WTC11 (cell line): ENCODE measurements at regions not wholly inside any gene's neighbourhood (a gene's known extent, or its start where the extent isn't known, plus 50 kb on each side); places are given as distances from the start of the nearest gene placed in this dataset.

Experiments
- TF ChIP-seq, protein P1 (sequence below): sonication (generic); formaldehyde crosslinking; IDR thresholded peaks from 2 replicates; pipeline ENCODE4 v1.8.0; 2022; ENCODE audit warnings: mild to moderate bottlenecking, missing genetic modification reagents
- TF ChIP-seq, protein P2 (sequence below): fragments of 200-600 bp; IDR thresholded peaks from 2 replicates; pipeline ENCODE4 v1.8.0; 2022; ENCODE audit warnings: antibody characterized with exemption

DNA sequence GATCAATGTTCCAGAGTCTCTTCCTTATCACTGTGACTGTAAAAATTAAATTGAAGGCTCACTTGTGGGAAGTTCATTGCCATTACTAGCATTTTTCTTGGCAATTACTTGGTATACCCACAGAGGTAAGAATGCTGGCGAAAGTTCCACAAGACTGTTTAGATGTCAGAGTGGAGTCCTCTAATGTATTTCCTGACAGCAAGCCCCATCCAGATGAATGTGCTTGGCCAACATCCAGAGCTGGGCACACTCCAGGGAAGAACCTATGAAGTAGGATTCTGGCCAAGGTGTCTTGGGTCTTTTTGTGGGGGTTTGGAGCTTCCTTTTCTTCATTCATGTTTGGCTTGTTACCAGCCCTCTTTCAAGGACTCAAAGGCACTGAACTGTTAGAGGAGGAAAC is 473.6 kb downstream of the DMAC1 start:
- TF ChIP-seq, protein P1, sequence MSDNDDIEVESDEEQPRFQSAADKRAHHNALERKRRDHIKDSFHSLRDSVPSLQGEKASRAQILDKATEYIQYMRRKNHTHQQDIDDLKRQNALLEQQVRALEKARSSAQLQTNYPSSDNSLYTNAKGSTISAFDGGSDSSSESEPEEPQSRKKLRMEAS (CRISPR knock-in tag) = no peak
- TF ChIP-seq, protein P2, sequence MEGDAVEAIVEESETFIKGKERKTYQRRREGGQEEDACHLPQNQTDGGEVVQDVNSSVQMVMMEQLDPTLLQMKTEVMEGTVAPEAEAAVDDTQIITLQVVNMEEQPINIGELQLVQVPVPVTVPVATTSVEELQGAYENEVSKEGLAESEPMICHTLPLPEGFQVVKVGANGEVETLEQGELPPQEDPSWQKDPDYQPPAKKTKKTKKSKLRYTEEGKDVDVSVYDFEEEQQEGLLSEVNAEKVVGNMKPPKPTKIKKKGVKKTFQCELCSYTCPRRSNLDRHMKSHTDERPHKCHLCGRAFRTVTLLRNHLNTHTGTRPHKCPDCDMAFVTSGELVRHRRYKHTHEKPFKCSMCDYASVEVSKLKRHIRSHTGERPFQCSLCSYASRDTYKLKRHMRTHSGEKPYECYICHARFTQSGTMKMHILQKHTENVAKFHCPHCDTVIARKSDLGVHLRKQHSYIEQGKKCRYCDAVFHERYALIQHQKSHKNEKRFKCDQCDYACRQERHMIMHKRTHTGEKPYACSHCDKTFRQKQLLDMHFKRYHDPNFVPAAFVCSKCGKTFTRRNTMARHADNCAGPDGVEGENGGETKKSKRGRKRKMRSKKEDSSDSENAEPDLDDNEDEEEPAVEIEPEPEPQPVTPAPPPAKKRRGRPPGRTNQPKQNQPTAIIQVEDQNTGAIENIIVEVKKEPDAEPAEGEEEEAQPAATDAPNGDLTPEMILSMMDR = no peak
